ENCODE measurements at regions not wholly inside any gene's neighbourhood (a gene's known extent, or its start where the extent isn't known, plus 50 kb on each side); places are given as distances from the start of the nearest gene placed in this dataset.

- Histone ChIP-seq H3K4me3 (replicated peaks in 1 of 3; ENCODE audit: insufficient read depth in 1 of 3, low read depth in 1 of 3, low read length in 3 of 3) (no peak overlapping the region), H3K27me3 (ENCODE audit: control insufficient read depth in 2 of 2, insufficient read depth in 2 of 2, low read length in 2 of 2) (no peaks in the 10 kb centered on the region), H3K9me3 (replicated peaks; ENCODE audit: control insufficient read depth, insufficient read depth, low read length) (no peaks in the 10 kb centered on the region), H2AFZ (ENCODE audit: low read depth, low read length) (no peak overlapping the region), H4K20me1 (replicated peaks; ENCODE audit: control insufficient read depth, extremely low read depth, insufficient read depth, low read length) (no peaks in the 10 kb centered on the region), H3K79me2 (ENCODE audit: control insufficient read depth, insufficient read depth, low read length) (no peaks in the 10 kb centered on the region), H3K36me3 (ENCODE audit: control insufficient read depth in 2 of 2, extremely low read depth in 1 of 2, insufficient read depth in 2 of 2, low read length in 2 of 2) (no peaks in the 10 kb centered on the region), H3K9ac (replicated peaks; ENCODE audit: extremely low read depth, insufficient read depth, low read length) (no peak overlapping the region), H3K4me1 (ENCODE audit: control insufficient read depth, extremely low read depth, insufficient read depth, low read length) (no peaks in the 10 kb centered on the region), H3K27ac (ENCODE audit: insufficient read depth, low read depth, low read length) (no peak overlapping the region), H3K9me1 (replicated peaks; ENCODE audit: control insufficient read depth, extremely low read depth, insufficient read depth, low read length) (no peaks in the 10 kb centered on the region), H3K4me2 (ENCODE audit: insufficient read depth, low read length) (no peak overlapping the region)
- TF ChIP-seq EZH2 (IDR thresholded peaks at IDR 0.05; ENCODE audit: borderline replicate concordance, low read depth, low read length, severe bottlenecking) (no peak), POLR2AphosphoS5 (IDR thresholded peaks at IDR 0.05; ENCODE audit: insufficient read depth, low read depth, low read length) (no peak), JUN (IDR thresholded peaks at IDR 0.05; ENCODE audit: borderline replicate concordance, insufficient read depth, insufficient read length, low read depth) (no peak), GATA2 (IDR thresholded peaks at IDR 0.05; ENCODE audit: insufficient read depth, insufficient read length, low read depth, low read length) (no peak), CTCF (IDR thresholded peaks at IDR 0.05; ENCODE audit: extremely low read depth in 1 of 2, insufficient read depth in 1 of 2, low read depth in 1 of 2, low read length in 2 of 2) (no peak), FOS (IDR thresholded peaks at IDR 0.05; ENCODE audit: borderline replicate concordance, insufficient read depth, low read length) (no peak), MYC (IDR thresholded peaks at IDR 0.05; ENCODE audit: low read depth, low read length) (no peak), MAX (IDR thresholded peaks at IDR 0.05; ENCODE audit: insufficient read depth, insufficient read length) (no peak), POLR2A (IDR thresholded peaks at IDR 0.05; ENCODE audit: low read depth, low read length) (no peak)
- POLR2A ChIA-PET: no interaction called here
- dilution Hi-C loops (cut with MboI; ENCODE audit: extremely low pct_ligation_motif_present, low sequenced_read_pairs): no loop called here
- BruUV-seq (replicated peaks): no TSS peak
- FAIRE-seq: peak; percentile 26
- DNase-seq (ENCODE audit: low read depth, low spot score): no peak
- intact Hi-C loops (cut with micrococcal nuclease): no loop called here
- CTCF ChIA-PET: no interaction called here
Observed at GRCh38 chr7:121766676-121767075, 106.3 kb upstream of the PTPRZ1 start.
